ENCODE measurements at regions not wholly inside any gene's neighbourhood (a gene's known extent, or its start where the extent isn't known, plus 50 kb on each side); places are given as distances from the start of the nearest gene placed in this dataset.

DNA sequence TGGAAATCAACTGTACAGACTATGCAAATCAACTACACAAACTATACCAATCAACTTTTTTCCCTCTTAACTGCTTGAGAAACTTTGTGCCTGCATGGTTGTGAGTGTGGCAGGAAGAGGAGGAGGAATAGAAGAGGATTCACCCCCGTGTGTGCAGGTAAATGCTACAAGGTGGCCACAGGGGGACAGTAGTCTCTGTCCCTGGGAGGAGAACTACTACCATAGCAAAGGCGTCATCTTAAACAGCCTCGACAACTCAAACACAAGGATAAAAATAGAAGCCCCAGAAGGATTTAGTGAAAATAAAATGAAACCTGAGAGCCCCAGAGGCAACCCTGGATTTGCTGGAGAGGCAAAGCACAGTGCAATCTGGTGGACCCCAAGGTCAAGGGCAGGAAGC, 199.5 kb upstream of the DYNLRB2 start:
- TF ChIP-seq ESRRG (CRISPR knock-in tag; IDR thresholded peaks at IDR 0.05) = no peak
- no peak for TF ChIP-seq ZFP30 (CRISPR knock-in tag; IDR thresholded peaks at IDR 0.05)
- TF ChIP-seq, protein P1, sequence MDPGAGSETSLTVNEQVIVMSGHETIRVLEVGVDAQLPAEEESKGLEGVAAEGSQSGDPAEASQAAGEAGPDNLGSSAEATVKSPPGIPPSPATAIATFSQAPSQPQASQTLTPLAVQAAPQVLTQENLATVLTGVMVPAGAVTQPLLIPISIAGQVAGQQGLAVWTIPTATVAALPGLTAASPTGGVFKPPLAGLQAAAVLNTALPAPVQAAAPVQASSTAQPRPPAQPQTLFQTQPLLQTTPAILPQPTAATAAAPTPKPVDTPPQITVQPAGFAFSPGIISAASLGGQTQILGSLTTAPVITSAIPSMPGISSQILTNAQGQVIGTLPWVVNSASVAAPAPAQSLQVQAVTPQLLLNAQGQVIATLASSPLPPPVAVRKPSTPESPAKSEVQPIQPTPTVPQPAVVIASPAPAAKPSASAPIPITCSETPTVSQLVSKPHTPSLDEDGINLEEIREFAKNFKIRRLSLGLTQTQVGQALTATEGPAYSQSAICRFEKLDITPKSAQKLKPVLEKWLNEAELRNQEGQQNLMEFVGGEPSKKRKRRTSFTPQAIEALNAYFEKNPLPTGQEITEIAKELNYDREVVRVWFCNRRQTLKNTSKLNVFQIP (CRISPR knock-in tag; IDR thresholded peaks at IDR 0.05; ENCODE audit: borderline replicate concordance, low read depth) = no peak
- TF ChIP-seq ZFP3 (CRISPR knock-in tag; IDR thresholded peaks at IDR 0.05) = no peak
- no peak for TF ChIP-seq BACH2 (CRISPR knock-in tag; IDR thresholded peaks at IDR 0.05; ENCODE audit: borderline replicate concordance)
- no peak for TF ChIP-seq ZNF8 (CRISPR knock-in tag; IDR thresholded peaks at IDR 0.05)
- TF ChIP-seq RARB (CRISPR knock-in tag; IDR thresholded peaks at IDR 0.05) = no peak
- TF ChIP-seq, protein P2, sequence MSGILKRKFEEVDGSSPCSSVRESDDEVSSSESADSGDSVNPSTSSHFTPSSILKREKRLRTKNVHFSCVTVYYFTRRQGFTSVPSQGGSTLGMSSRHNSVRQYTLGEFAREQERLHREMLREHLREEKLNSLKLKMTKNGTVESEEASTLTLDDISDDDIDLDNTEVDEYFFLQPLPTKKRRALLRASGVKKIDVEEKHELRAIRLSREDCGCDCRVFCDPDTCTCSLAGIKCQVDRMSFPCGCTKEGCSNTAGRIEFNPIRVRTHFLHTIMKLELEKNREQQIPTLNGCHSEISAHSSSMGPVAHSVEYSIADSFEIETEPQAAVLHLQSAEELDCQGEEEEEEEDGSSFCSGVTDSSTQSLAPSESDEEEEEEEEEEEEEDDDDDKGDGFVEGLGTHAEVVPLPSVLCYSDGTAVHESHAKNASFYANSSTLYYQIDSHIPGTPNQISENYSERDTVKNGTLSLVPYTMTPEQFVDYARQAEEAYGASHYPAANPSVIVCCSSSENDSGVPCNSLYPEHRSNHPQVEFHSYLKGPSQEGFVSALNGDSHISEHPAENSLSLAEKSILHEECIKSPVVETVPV (CRISPR knock-in tag; IDR thresholded peaks at IDR 0.05) = no peak
- TF ChIP-seq, protein P3, sequence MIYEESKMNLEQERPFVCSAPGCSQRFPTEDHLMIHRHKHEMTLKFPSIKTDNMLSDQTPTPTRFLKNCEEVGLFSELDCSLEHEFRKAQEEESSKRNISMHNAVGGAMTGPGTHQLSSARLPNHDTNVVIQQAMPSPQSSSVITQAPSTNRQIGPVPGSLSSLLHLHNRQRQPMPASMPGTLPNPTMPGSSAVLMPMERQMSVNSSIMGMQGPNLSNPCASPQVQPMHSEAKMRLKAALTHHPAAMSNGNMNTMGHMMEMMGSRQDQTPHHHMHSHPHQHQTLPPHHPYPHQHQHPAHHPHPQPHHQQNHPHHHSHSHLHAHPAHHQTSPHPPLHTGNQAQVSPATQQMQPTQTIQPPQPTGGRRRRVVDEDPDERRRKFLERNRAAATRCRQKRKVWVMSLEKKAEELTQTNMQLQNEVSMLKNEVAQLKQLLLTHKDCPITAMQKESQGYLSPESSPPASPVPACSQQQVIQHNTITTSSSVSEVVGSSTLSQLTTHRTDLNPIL (CRISPR knock-in tag; IDR thresholded peaks at IDR 0.05; ENCODE audit: low read depth) = no peak
- no peak for TF ChIP-seq CSDC2 (CRISPR knock-in tag; IDR thresholded peaks at IDR 0.05)
- no peak for TF ChIP-seq SNAI2 (CRISPR knock-in tag; IDR thresholded peaks at IDR 0.05)
- TF ChIP-seq PPARA (CRISPR knock-in tag; IDR thresholded peaks at IDR 0.05; ENCODE audit: borderline replicate concordance) = no peak
- TF ChIP-seq TCF4 (CRISPR knock-in tag; IDR thresholded peaks at IDR 0.05; ENCODE audit: borderline replicate concordance) = no peak
- TF ChIP-seq, protein P4, sequence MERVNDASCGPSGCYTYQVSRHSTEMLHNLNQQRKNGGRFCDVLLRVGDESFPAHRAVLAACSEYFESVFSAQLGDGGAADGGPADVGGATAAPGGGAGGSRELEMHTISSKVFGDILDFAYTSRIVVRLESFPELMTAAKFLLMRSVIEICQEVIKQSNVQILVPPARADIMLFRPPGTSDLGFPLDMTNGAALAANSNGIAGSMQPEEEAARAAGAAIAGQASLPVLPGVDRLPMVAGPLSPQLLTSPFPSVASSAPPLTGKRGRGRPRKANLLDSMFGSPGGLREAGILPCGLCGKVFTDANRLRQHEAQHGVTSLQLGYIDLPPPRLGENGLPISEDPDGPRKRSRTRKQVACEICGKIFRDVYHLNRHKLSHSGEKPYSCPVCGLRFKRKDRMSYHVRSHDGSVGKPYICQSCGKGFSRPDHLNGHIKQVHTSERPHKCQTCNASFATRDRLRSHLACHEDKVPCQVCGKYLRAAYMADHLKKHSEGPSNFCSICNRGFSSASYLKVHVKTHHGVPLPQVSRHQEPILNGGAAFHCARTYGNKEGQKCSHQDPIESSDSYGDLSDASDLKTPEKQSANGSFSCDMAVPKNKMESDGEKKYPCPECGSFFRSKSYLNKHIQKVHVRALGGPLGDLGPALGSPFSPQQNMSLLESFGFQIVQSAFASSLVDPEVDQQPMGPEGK (CRISPR knock-in tag; IDR thresholded peaks at IDR 0.05; ENCODE audit: borderline replicate concordance) = no peak
- no peak for TF ChIP-seq ISL1 (CRISPR knock-in tag; IDR thresholded peaks at IDR 0.05)
- no peak for TF ChIP-seq ZC3H10 (CRISPR knock-in tag; IDR thresholded peaks at IDR 0.05)
- TF ChIP-seq ZNF70 (CRISPR knock-in tag; IDR thresholded peaks at IDR 0.05) = no peak
- ATAC-seq = no peak

DNA sequence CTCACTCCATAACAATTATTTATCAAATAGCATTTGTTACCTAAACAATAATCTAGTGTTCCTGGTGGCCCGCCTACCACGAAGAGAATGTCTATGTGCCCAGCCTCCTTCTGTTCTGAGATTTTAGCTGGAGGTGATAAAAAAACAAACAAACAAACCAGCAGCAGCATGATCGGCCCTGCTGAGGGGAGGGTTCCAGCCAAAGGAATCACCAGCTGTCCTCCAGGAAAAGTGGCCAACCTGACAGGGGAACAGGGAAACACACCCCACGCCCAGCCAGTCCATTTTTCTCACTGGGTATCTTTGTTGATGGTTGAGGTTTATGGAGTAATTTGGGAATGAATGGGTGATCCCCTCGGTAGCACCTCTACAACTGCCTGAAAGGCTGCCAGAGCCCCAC, 203.0 kb upstream of the DYNLRB2 start:
- no peak for ATAC-seq
- TF ChIP-seq GLIS3 (CRISPR knock-in tag; IDR thresholded peaks at IDR 0.05) (no peak), ZNF70 (CRISPR knock-in tag; IDR thresholded peaks at IDR 0.05) (no peak), RARB (CRISPR knock-in tag; IDR thresholded peaks at IDR 0.05) (no peak), ESRRG (CRISPR knock-in tag; IDR thresholded peaks at IDR 0.05) (no peak), ZNF8 (CRISPR knock-in tag; IDR thresholded peaks at IDR 0.05) (no peak)

DNA sequence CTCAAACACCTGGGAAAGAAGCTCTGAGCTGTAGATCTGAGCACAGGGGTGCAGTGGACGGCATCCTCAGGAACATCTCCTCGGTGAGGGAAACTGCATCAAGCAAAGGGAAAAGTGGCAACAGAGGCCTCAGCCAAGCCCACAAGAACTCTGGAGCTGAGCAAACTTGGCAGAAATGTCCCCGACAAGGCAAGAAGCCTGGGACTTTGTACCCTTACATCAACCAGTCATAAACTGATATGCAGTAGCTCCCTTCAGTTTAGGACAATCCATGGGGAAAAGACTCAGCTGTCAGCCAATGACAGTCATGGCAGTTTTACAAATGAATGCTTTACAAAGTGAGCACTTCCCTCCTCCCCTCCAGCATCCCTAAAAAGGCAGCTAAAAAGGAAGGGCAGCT, 210.0 kb upstream of the DYNLRB2 start:
- ATAC-seq = no peak
- TF ChIP-seq OSR1 (CRISPR knock-in tag; IDR thresholded peaks at IDR 0.05) (no peak), CSDC2 (CRISPR knock-in tag; IDR thresholded peaks at IDR 0.05) (no peak), ZFP3 (CRISPR knock-in tag; IDR thresholded peaks at IDR 0.05) (no peak), ZC3H10 (CRISPR knock-in tag; IDR thresholded peaks at IDR 0.05) (no peak), SNAI2 (CRISPR knock-in tag; IDR thresholded peaks at IDR 0.05) (no peak), RARB (CRISPR knock-in tag; IDR thresholded peaks at IDR 0.05) (no peak), ZNF8 (CRISPR knock-in tag; IDR thresholded peaks at IDR 0.05) (no peak), ZNF70 (CRISPR knock-in tag; IDR thresholded peaks at IDR 0.05) (no peak), ZNF565 (CRISPR knock-in tag; conservative IDR thresholded peaks at IDR 0.05; ENCODE audit: low read depth) (no peak), TCF4 (CRISPR knock-in tag; IDR thresholded peaks at IDR 0.05; ENCODE audit: borderline replicate concordance) (no peak), ZFP30 (CRISPR knock-in tag; IDR thresholded peaks at IDR 0.05) (no peak), BACH2 (CRISPR knock-in tag; IDR thresholded peaks at IDR 0.05; ENCODE audit: borderline replicate concordance) (no peak), ARNTL (CRISPR knock-in tag; IDR thresholded peaks at IDR 0.05; ENCODE audit: borderline replicate concordance, low read depth) (no peak)
- TF ChIP-seq, protein P3 (CRISPR knock-in tag; IDR thresholded peaks at IDR 0.05; ENCODE audit: low read depth) = no peak
- TF ChIP-seq, protein P2 (CRISPR knock-in tag; IDR thresholded peaks at IDR 0.05) = no peak
